Fibroblast of villous mesenchyme (primary cell): ENCODE measurements at regions not wholly inside any gene's neighbourhood (a gene's known extent, or its start where the extent isn't known, plus 50 kb on each side); places are given as distances from the start of the nearest gene placed in this dataset.

Experiments
- DNase-seq: peaks from one replicate; pipeline ENCODE4 v3.0.0-alpha.2; 2010; ENCODE audit warnings: low read depth
- H3K4me3 ChIP-seq: 2 replicates; pipeline ENCODE4 v1.5.1; 2011; ENCODE audit warnings: low read depth, mild to moderate bottlenecking, low read length
- CTCF ChIP-seq: IDR thresholded peaks from 2 replicates; pipeline ENCODE4 v1.5.1; 2012; ENCODE audit warnings: low read depth, mild to moderate bottlenecking, low read length; ENCODE audit not compliant: insufficient read depth

DNA sequence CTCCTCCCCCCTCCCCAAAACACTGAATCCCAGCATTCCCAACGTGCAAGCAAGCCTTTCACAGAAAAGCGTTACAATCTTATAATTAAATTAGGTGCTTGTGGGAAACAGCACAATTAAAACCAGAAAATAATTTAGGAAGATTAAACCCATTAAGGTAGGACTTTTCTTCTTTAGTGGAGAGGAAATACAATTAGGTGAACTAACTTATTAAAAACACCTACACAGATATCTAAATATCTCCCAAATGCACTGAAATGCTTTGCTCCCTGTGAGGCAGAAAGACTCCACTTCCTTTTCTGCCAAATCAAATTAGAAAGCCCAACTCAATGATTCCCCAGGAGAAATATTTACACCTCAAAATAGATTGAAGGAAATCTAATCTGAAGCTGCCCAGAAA, 60.9 kb upstream of the ETS2 start:
- H3K4me3 ChIP-seq: no peak overlapping the region
- DNase-seq: no peak
- no peak for TF ChIP-seq CTCF

DNA sequence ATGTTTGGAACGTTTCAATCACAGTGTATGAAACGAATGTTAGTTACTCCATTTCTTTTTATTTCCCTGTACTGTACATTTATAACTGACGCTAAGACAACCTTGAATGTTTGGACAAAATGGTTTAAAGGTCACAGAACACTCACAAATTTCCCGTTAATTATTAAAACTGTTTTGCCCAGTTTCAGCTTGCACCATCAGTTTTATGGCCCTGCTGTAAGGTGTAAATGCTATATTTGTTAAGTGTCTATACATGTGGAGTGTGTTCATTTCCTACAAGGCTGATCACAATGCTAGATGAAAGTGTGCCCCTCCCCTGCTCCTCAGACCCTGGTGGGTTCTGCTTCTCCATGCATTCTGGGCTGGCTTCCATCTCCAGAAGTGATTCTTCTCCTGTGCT, 57.9 kb upstream of the ETS2 start:
- TF ChIP-seq CTCF: no peak
- no peak overlapping the region for H3K4me3 ChIP-seq
- no peak for DNase-seq

- TF ChIP-seq CTCF: no peak
- no peak overlapping the region for H3K4me3 ChIP-seq
- no peak for DNase-seq
These were observed 54.2 kb upstream of the ETS2 start for GRCh38 chr21:38751379-38752050.

- no peak for DNase-seq
- no peak for TF ChIP-seq CTCF
- no peak overlapping the region for H3K4me3 ChIP-seq
These were observed 53.7 kb upstream of the ETS2 start for GRCh38 chr21:38752051-38752505.

DNA sequence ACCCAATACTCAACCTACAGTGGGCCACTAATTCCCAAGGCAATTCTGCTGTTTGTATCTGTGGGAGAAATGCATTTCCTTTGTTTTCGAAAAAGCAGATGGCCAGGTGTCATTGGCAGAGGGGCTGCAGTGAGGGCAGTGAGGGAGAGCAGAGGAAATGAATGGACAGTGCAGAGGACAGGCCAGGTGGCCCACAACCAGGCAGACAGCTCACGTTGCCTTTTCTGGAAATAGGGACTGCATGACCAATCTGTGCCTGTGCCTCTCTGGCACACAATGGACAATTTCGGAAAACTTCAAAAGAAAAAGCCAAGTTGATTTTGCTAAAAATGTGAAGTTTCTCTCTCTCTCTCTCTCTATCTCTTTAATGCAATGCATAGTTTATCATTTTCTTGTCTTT, 52.6 kb upstream of the ETS2 start:
- DNase-seq: no peak
- no peak for TF ChIP-seq CTCF
- no peak overlapping the region for H3K4me3 ChIP-seq

DNA sequence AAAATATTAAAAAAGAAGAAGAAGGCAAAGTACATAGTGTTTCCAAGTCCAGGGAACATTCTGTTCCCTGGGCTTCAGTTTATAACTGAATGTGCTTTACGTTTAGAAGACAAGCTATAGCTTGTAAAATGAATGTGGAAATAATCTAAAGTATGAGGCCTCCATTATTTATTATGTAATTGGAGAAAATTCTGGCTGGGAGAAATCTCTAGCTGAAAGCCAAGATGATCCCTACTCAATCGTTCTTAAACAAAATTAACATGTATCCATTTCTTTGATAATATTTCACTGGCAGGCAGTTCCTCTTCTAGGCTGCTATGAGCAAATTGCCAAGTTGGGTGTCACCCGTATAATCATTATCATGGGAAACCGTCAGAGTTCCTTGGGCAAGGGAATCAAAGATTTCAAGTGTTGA, 52.2 kb upstream of the ETS2 start:
- TF ChIP-seq CTCF: no peak

More for the DNA sequence above, 52.2 kb upstream of the ETS2 start:
- no peak overlapping the region for H3K4me3 ChIP-seq
- peak; percentile 85 for DNase-seq
